GM23338 (cell line): ENCODE measurements at regions not wholly inside any gene's neighbourhood (a gene's known extent, or its start where the extent isn't known, plus 50 kb on each side); places are given as distances from the start of the nearest gene placed in this dataset.

Experiments used
- EZH2 ChIP-seq: fragments of 200-600 bp; sonication (generic); IDR thresholded peaks from one replicate; pipeline ENCODE4 v1.8.0; 2017; ENCODE audit warnings: antibody characterized with exemption, mild to moderate bottlenecking, low read depth; ENCODE audit not compliant: unreplicated experiment
- EZH2phosphoT487 ChIP-seq: fragments of 200-600 bp; sonication (generic); IDR thresholded peaks from one replicate; pipeline ENCODE4 v1.8.1; 2018; ENCODE audit warnings: antibody characterized with exemption; ENCODE audit not compliant: unreplicated experiment
- JUNB ChIP-seq: IDR thresholded peaks from one replicate; pipeline ENCODE4 v1.6.1; 2016; ENCODE audit warnings: antibody characterized with exemption; ENCODE audit not compliant: unreplicated experiment
- POLR2AphosphoS5 ChIP-seq: IDR thresholded peaks from 2 replicates; pipeline ENCODE4 v1.6.1; 2016; ENCODE audit warnings: antibody characterized with exemption, low read depth
- TF ChIP-seq, protein P1 (sequence below), 2 experiments: fragments of 200-600 bp in 1 of 2; sonication (generic) in 1 of 2; conservative IDR thresholded peaks; 2 replicates each; pipeline versions ENCODE4 v1.5.1 to v1.6.1; 2016 to 2017; ENCODE audit warnings: antibody characterized with exemption in 2 of 2, low read depth in 2 of 2, mild to moderate bottlenecking in 2 of 2, moderate library complexity in 1 of 2
- TF ChIP-seq, protein P2 (sequence below): IDR thresholded peaks from one replicate; pipeline ENCODE4 v1.6.1; 2018; ENCODE audit warnings: antibody characterized with exemption; ENCODE audit not compliant: unreplicated experiment

DNA sequence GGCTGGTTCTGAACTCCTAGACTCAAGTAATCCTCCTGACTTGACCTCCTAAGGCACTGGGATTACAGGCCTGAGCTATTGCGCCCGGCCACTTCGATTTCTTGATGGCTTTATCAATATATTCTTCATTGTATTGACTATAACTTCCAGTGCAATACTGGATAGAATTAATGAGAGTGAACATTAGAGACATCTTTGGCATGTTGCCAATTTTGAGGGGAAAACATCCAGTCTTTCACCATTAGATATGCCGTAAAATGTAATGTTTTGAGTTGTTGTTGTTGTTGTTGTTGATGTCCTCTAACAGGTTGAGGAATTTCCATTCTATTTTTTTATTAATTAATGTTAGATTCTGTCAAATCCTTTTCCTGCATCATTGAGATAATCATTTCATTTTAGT lies 578.9 kb downstream of the ZWINT start:
- TF ChIP-seq EZH2 (no peak), POLR2AphosphoS5 (no peak), JUNB (no peak), EZH2phosphoT487 (no peak)
- TF ChIP-seq, protein P1, sequence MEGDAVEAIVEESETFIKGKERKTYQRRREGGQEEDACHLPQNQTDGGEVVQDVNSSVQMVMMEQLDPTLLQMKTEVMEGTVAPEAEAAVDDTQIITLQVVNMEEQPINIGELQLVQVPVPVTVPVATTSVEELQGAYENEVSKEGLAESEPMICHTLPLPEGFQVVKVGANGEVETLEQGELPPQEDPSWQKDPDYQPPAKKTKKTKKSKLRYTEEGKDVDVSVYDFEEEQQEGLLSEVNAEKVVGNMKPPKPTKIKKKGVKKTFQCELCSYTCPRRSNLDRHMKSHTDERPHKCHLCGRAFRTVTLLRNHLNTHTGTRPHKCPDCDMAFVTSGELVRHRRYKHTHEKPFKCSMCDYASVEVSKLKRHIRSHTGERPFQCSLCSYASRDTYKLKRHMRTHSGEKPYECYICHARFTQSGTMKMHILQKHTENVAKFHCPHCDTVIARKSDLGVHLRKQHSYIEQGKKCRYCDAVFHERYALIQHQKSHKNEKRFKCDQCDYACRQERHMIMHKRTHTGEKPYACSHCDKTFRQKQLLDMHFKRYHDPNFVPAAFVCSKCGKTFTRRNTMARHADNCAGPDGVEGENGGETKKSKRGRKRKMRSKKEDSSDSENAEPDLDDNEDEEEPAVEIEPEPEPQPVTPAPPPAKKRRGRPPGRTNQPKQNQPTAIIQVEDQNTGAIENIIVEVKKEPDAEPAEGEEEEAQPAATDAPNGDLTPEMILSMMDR (conservative IDR thresholded peaks at IDR 0.05; ENCODE audit: low read depth in 2 of 2) = no peak
- TF ChIP-seq, protein P2, sequence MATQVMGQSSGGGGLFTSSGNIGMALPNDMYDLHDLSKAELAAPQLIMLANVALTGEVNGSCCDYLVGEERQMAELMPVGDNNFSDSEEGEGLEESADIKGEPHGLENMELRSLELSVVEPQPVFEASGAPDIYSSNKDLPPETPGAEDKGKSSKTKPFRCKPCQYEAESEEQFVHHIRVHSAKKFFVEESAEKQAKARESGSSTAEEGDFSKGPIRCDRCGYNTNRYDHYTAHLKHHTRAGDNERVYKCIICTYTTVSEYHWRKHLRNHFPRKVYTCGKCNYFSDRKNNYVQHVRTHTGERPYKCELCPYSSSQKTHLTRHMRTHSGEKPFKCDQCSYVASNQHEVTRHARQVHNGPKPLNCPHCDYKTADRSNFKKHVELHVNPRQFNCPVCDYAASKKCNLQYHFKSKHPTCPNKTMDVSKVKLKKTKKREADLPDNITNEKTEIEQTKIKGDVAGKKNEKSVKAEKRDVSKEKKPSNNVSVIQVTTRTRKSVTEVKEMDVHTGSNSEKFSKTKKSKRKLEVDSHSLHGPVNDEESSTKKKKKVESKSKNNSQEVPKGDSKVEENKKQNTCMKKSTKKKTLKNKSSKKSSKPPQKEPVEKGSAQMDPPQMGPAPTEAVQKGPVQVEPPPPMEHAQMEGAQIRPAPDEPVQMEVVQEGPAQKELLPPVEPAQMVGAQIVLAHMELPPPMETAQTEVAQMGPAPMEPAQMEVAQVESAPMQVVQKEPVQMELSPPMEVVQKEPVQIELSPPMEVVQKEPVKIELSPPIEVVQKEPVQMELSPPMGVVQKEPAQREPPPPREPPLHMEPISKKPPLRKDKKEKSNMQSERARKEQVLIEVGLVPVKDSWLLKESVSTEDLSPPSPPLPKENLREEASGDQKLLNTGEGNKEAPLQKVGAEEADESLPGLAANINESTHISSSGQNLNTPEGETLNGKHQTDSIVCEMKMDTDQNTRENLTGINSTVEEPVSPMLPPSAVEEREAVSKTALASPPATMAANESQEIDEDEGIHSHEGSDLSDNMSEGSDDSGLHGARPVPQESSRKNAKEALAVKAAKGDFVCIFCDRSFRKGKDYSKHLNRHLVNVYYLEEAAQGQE = no peak
